Panc1 (cell line): ENCODE measurements at regions not wholly inside any gene's neighbourhood (a gene's known extent, or its start where the extent isn't known, plus 50 kb on each side); places are given as distances from the start of the nearest gene placed in this dataset.

Source experiments
- ATAC-seq: fragments of 200-7000 bp; cut with Tn5 transposase; 2 replicates; pipeline ENCODE4 v1.9.1; 2020; ENCODE audit warnings: mild to moderate bottlenecking, moderate library complexity
- BruUV-seq: library from RNA; stranded (reverse); fragments of 400-500 nt; replicated peaks from 2 replicates; lab custom pipeline; 2021; lab: Mats Ljungman, UMichigan
- CTCF ChIA-PET: fragments of 300-600 bp; sonication (Branson Sonifier 250); formaldehyde crosslinking; loops from one replicate; lab custom pipeline; 2022; ENCODE audit warnings: antibody characterized with exemption; lab: Charles Lee
- POLR2A ChIA-PET: fragments of 300-600 bp; sonication (Branson Sonifier 250); formaldehyde crosslinking; loops from one replicate; lab custom pipeline; 2022; ENCODE audit warnings: antibody characterized with exemption; lab: Charles Lee
- DNase-seq: peaks from one replicate; pipeline ENCODE4 v3.0.0-alpha.2; 2010; ENCODE audit warnings: low read depth, low spot score
- H3K27ac ChIP-seq: 2 replicates; pipeline ENCODE4 v1.5.1; 2011; ENCODE audit warnings: mild to moderate bottlenecking, low read length, inconsistent platforms
- H3K27me3 ChIP-seq: fragments of 200-500 bp; sonication (Bioruptor generic); 2 replicates; pipeline ENCODE4 v1.6.0; 2014; ENCODE audit warnings: low read length, inconsistent platforms; ENCODE audit not compliant: control insufficient read depth, insufficient read depth
- H3K36me3 ChIP-seq: fragments of 200-500 bp; sonication (Bioruptor generic); 2 replicates; pipeline ENCODE4 v1.5.1; 2014; ENCODE audit warnings: inconsistent platforms, mild to moderate bottlenecking, low read length, moderate library complexity; ENCODE audit not compliant: control insufficient read depth, insufficient read depth
- H3K4me1 ChIP-seq: 2 replicates; pipeline ENCODE4 v1.5.1; 2011; ENCODE audit warnings: inconsistent platforms, mild to moderate bottlenecking, low read length, moderate library complexity; ENCODE audit not compliant: control insufficient read depth, insufficient read depth
- H3K4me3 ChIP-seq, 2 experiments: 2 replicates each; pipeline ENCODE4 v1.5.1; 2011 to 2012; ENCODE audit warnings: low read depth in 2 of 2, low read length in 2 of 2, mild to moderate bottlenecking in 2 of 2, inconsistent platforms in 1 of 2, moderate library complexity in 1 of 2
- H3K9me3 ChIP-seq: fragments of 200-500 bp; sonication (Bioruptor generic); 2 replicates; pipeline ENCODE4 v1.5.1; 2014; ENCODE audit warnings: low read depth, mild to moderate bottlenecking, inconsistent platforms, low read length, moderate library complexity; ENCODE audit not compliant: control insufficient read depth, insufficient read depth
- CTCF ChIP-seq: fragments of 450-650 bp; IDR thresholded peaks from 2 replicates; pipeline ENCODE4 v1.5.1; 2017; ENCODE audit warnings: mild to moderate bottlenecking
- POLR2AphosphoS5 ChIP-seq: IDR thresholded peaks from 2 replicates; pipeline ENCODE4 v1.6.1; 2012; ENCODE audit warnings: mild to moderate bottlenecking, low read depth, low read length, moderate library complexity
- REST ChIP-seq, 2 experiments: IDR thresholded peaks; 2 replicates each; pipeline ENCODE4 v1.6.1; 2011 to 2012; ENCODE audit warnings: low read depth in 2 of 2, control low read depth in 1 of 2, low read length in 1 of 2, mild to moderate bottlenecking in 1 of 2, moderate library complexity in 1 of 2; ENCODE audit not compliant: insufficient read depth in 1 of 2
- SIN3A ChIP-seq: IDR thresholded peaks from 2 replicates; pipeline ENCODE4 v1.6.1; 2012; ENCODE audit warnings: low read depth, mild to moderate bottlenecking, low read length, moderate library complexity, borderline replicate concordance; ENCODE audit not compliant: insufficient read depth
- TCF7L2 ChIP-seq: IDR thresholded peaks from 2 replicates; pipeline ENCODE4 v1.6.1; 2011; ENCODE audit warnings: mild to moderate bottlenecking, low read depth, low read length, inconsistent platforms
- in situ Hi-C: cut with HindIII; loops from 2 replicates; pipeline ENCODE4 v1.10.0; 2016; ENCODE audit warnings: low sequenced_read_pairs, low pct_unique_long_range_greater_than_20kb
- intact Hi-C: fragments of 100-400 bp; cut with micrococcal nuclease; formaldehyde crosslinking; loops from one replicate; pipeline ENCODE4 v1.10.0; 2022; ENCODE audit not compliant: unreplicated experiment

GRCh38 chr2:128544321-128545037 lies 225.8 kb upstream of the HS6ST1 start:
- POLR2A ChIA-PET: no interaction called here
- Histone ChIP-seq H3K4me3 (no peak overlapping the region), H3K9me3 (no peaks in the 10 kb centered on the region), H3K27ac (no peak overlapping the region), H3K27me3 (no peaks in the 10 kb centered on the region), H3K4me1 (no peaks in the 10 kb centered on the region), H3K36me3 (no peaks in the 10 kb centered on the region)
- intact Hi-C loops (no loop called here), in situ Hi-C loops (no loop called here)
- no TSS peak for BruUV-seq
- no peak for TF ChIP-seq TCF7L2
- TF ChIP-seq POLR2AphosphoS5: no peak
- no peak for TF ChIP-seq SIN3A
- TF ChIP-seq CTCF: no peak
- TF ChIP-seq REST (IDR thresholded peaks at IDR 0.05; ENCODE audit: insufficient read depth in 1 of 2, low read depth in 2 of 2, low read length in 1 of 2): no peak
- no peak for ATAC-seq
- CTCF ChIA-PET: no interaction called here
- no peak for DNase-seq

GRCh38 chr2:128545085-128545484 lies 226.4 kb upstream of the HS6ST1 start:
- in situ Hi-C loops: no loop called here
- CTCF ChIA-PET: no interaction called here
- no peak for DNase-seq

More at GRCh38 chr2:128545085-128545484, 226.4 kb upstream of the HS6ST1 start:
- intact Hi-C loops: no loop called here
- TF ChIP-seq SIN3A (no peak), CTCF (no peak), TCF7L2 (no peak), REST (IDR thresholded peaks at IDR 0.05; ENCODE audit: insufficient read depth in 1 of 2, low read depth in 2 of 2, low read length in 1 of 2) (no peak), POLR2AphosphoS5 (no peak)
- Histone ChIP-seq H3K9me3 (no peaks in the 10 kb centered on the region), H3K36me3 (no peaks in the 10 kb centered on the region), H3K4me3 (no peak overlapping the region), H3K27me3 (no peaks in the 10 kb centered on the region), H3K4me1 (no peaks in the 10 kb centered on the region), H3K27ac (no peak overlapping the region)
- no TSS peak for BruUV-seq
- POLR2A ChIA-PET: no interaction called here
- no peak for ATAC-seq
